WTC11 (cell line): ENCODE measurements at regions not wholly inside any gene's neighbourhood (a gene's known extent, or its start where the extent isn't known, plus 50 kb on each side); places are given as distances from the start of the nearest gene placed in this dataset.

Source experiments
- CTCF ChIP-seq: fragments of 200-600 bp; IDR thresholded peaks from 2 replicates; pipeline ENCODE4 v1.8.0; 2022; ENCODE audit warnings: antibody characterized with exemption
- ELF4 ChIP-seq: sonication (generic); formaldehyde crosslinking; IDR thresholded peaks from 2 replicates; pipeline ENCODE4 v1.8.1; 2022; ENCODE audit warnings: low read depth, mild to moderate bottlenecking, moderate library complexity, missing genetic modification reagents
- ESRRA ChIP-seq: sonication (generic); formaldehyde crosslinking; IDR thresholded peaks from 2 replicates; pipeline ENCODE4 v1.8.1; 2022; ENCODE audit warnings: mild to moderate bottlenecking, missing genetic modification reagents, borderline replicate concordance
- ETV6 ChIP-seq: sonication (generic); formaldehyde crosslinking; IDR thresholded peaks from 2 replicates; pipeline ENCODE4 v1.8.1; 2022; ENCODE audit warnings: mild to moderate bottlenecking, missing genetic modification reagents
- USF1 ChIP-seq: sonication (generic); formaldehyde crosslinking; IDR thresholded peaks from 2 replicates; pipeline ENCODE4 v1.8.0; 2022; ENCODE audit warnings: mild to moderate bottlenecking, missing genetic modification reagents
- ZNF512 ChIP-seq: sonication (generic); formaldehyde crosslinking; IDR thresholded peaks from 2 replicates; pipeline ENCODE4 v1.8.1; 2022; ENCODE audit warnings: missing genetic modification reagents, borderline replicate concordance
- TF ChIP-seq, protein P1 (sequence below): sonication (generic); formaldehyde crosslinking; IDR thresholded peaks from 2 replicates; pipeline ENCODE4 v1.8.1; 2022; ENCODE audit warnings: mild to moderate bottlenecking, missing genetic modification reagents, moderate library complexity, borderline replicate concordance

DNA sequence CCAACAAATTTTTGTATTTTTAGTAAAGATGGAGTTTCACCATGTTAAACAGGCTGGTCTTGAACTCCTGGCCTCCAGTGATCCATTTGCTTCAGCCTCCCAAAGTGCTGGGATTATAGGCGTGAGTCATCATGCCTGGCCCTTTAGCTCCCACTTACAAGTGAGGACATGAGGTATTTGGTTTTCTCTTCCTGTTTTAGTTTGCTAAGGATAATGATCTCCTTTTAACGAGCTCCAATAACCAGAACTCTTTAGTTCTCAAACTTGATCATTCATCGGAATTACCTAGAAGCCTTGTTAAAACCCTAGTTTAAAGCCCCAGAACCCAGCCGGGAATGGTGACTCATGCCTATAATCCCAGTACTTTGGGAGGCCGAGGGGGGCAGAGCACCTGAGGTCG lies 481.4 kb downstream of the TYW1 start:
- no peak for TF ChIP-seq CTCF
- no peak for TF ChIP-seq USF1 (CRISPR knock-in tag)
- TF ChIP-seq, protein P1, sequence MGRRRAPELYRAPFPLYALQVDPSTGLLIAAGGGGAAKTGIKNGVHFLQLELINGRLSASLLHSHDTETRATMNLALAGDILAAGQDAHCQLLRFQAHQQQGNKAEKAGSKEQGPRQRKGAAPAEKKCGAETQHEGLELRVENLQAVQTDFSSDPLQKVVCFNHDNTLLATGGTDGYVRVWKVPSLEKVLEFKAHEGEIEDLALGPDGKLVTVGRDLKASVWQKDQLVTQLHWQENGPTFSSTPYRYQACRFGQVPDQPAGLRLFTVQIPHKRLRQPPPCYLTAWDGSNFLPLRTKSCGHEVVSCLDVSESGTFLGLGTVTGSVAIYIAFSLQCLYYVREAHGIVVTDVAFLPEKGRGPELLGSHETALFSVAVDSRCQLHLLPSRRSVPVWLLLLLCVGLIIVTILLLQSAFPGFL (CRISPR knock-in tag) = no peak
- no peak for TF ChIP-seq ESRRA (CRISPR knock-in tag)
- no peak for TF ChIP-seq ELF4 (CRISPR knock-in tag)
- TF ChIP-seq ZNF512 (CRISPR knock-in tag) = no peak
- TF ChIP-seq ETV6 = no peak
